Posterior vena cava (tissue), 2 donors: ENCODE measurements at regions not wholly inside any gene's neighbourhood (a gene's known extent, or its start where the extent isn't known, plus 50 kb on each side); places are given as distances from the start of the nearest gene placed in this dataset.

Experiments used
- DNase-seq: peaks from one replicate; pipeline ENCODE4 v3.0.0-alpha.2; 2020; ENCODE audit warnings: low spot score
- intact Hi-C, 2 donors: fragments of 100-400 bp; cut with DNase I; formaldehyde crosslinking; loops; one replicate each; pipeline versions ENCODE4 v1.14.1 to v1.14.2; 2022 to 2023
- donor health status: DM: yes; HTN: yes; CAD: no.
- donor health status: DM: yes; HTN: yes; CAD: no.

- intact Hi-C loops = no loop called here
- DNase-seq = no peak
These were observed 577.8 kb downstream of the ETV1 start for GRCh38 chr7:13411636-13412035.

- intact Hi-C loops = no loop called here
- DNase-seq = no peak
These were observed 575.3 kb downstream of the ETV1 start for GRCh38 chr7:13414181-13414580.

- intact Hi-C loops = no loop called here
- no peak for DNase-seq
These were observed 574.8 kb downstream of the ETV1 start for GRCh38 chr7:13414661-13415107.

- intact Hi-C loops = no loop called here
- no peak for DNase-seq
These were observed 573.4 kb downstream of the ETV1 start for GRCh38 chr7:13416071-13416470.

GRCh38 chr7:13416544-13416943 lies 572.9 kb downstream of the ETV1 start:
- no peak for DNase-seq
- intact Hi-C loops = no loop called here

GRCh38 chr7:13420726-13421125 lies 568.7 kb downstream of the ETV1 start:
- intact Hi-C loops = no loop called here
- DNase-seq = no peak

GRCh38 chr7:13421776-13422175 lies 567.7 kb downstream of the ETV1 start:
- DNase-seq = no peak
- intact Hi-C loops = no loop called here

- no peak for DNase-seq
- intact Hi-C loops = no loop called here
These were observed 555.5 kb downstream of the ETV1 start for GRCh38 chr7:13433946-13434345.

- no peak for DNase-seq
- intact Hi-C loops = no loop called here
These were observed 547.2 kb downstream of the ETV1 start for GRCh38 chr7:13442226-13442625.

GRCh38 chr7:13447637-13448036 lies 541.8 kb downstream of the ETV1 start:
- intact Hi-C loops = no loop called here
- no peak for DNase-seq

GRCh38 chr7:13448243-13448642 lies 541.2 kb downstream of the ETV1 start:
- DNase-seq = no peak
- intact Hi-C loops = no loop called here

- DNase-seq = no peak
These were observed 540.0 kb downstream of the ETV1 start for GRCh38 chr7:13449460-13449859.

GRCh38 chr7:13454916-13455592 lies 534.4 kb downstream of the ETV1 start:
- intact Hi-C loops = no loop called here
- DNase-seq = no peak

More at GRCh38 chr7:13449460-13449859, 540.0 kb downstream of the ETV1 start:
- intact Hi-C loops = no loop called here

GRCh38 chr7:13457790-13458189 lies 531.7 kb downstream of the ETV1 start:
- no peak for DNase-seq
- intact Hi-C loops = no loop called here

- DNase-seq = no peak
- intact Hi-C loops = no loop called here
These were observed 522.5 kb downstream of the ETV1 start for GRCh38 chr7:13466874-13467547.

- intact Hi-C loops = no loop called here
- DNase-seq = no peak
These were observed 512.5 kb downstream of the ETV1 start for GRCh38 chr7:13476881-13477444.

GRCh38 chr7:13489386-13489785 lies 500.1 kb downstream of the ETV1 start:
- intact Hi-C loops = no loop called here
- no peak for DNase-seq

GRCh38 chr7:13496976-13497375 lies 492.5 kb downstream of the ETV1 start:
- no peak for DNase-seq
- intact Hi-C loops = no loop called here

- no peak for DNase-seq
- intact Hi-C loops = no loop called here
These were observed 480.9 kb downstream of the ETV1 start for GRCh38 chr7:13508586-13508985.

- intact Hi-C loops = no loop called here
- DNase-seq = no peak
These were observed 470.7 kb downstream of the ETV1 start for GRCh38 chr7:13518738-13519137.

- intact Hi-C loops = no loop called here
These were observed 465.4 kb downstream of the ETV1 start for GRCh38 chr7:13524076-13524475.

More at GRCh38 chr7:13524076-13524475, 465.4 kb downstream of the ETV1 start:
- no peak for DNase-seq
